Neural progenitor cell (in vitro differentiated cells): ENCODE measurements at regions not wholly inside any gene's neighbourhood (a gene's known extent, or its start where the extent isn't known, plus 50 kb on each side); places are given as distances from the start of the nearest gene placed in this dataset.

Experiments used
- DNase-seq: peaks from one replicate; pipeline ENCODE4 v3.0.0-alpha.2; 2016; ENCODE audit warnings: low spot score
- H2AFZ ChIP-seq: fragments of 200-600 bp; sonication (generic); replicated peaks from 2 replicates; pipeline ENCODE4 v1.6.1; 2016; ENCODE audit warnings: antibody characterized with exemption
- H3F3A ChIP-seq: fragments of 200-600 bp; sonication (generic); 2 replicates; pipeline ENCODE4 v1.6.1; 2016; ENCODE audit warnings: antibody characterized with exemption, low read depth
- H3K27ac ChIP-seq: fragments of 200-600 bp; sonication (generic); 2 replicates; pipeline ENCODE4 v1.5.1; 2016; ENCODE audit warnings: mild to moderate bottlenecking
- H3K27me3 ChIP-seq: fragments of 200-600 bp; sonication (generic); 2 replicates; pipeline ENCODE4 v1.6.1; 2016; ENCODE audit warnings: mild to moderate bottlenecking, moderate library complexity
- H3K36me3 ChIP-seq: fragments of 200-600 bp; sonication (generic); 2 replicates; pipeline ENCODE4 v1.5.1; 2016
- H3K4me1 ChIP-seq: fragments of 200-600 bp; sonication (generic); 2 replicates; pipeline ENCODE4 v1.6.1; 2016; ENCODE audit warnings: mixed run types
- H3K4me2 ChIP-seq: fragments of 200-600 bp; sonication (generic); 2 replicates; pipeline ENCODE4 v1.6.1; 2016
- H3K4me3 ChIP-seq: fragments of 200-600 bp; sonication (generic); 2 replicates; pipeline ENCODE4 v1.5.1; 2016
- H3K79me2 ChIP-seq: fragments of 200-600 bp; sonication (generic); 2 replicates; pipeline ENCODE4 v1.6.1; 2016; ENCODE audit warnings: low read depth
- H3K9ac ChIP-seq: fragments of 200-600 bp; sonication (generic); 2 replicates; pipeline ENCODE4 v1.6.1; 2016
- H3K9me3 ChIP-seq: fragments of 200-600 bp; sonication (generic); 2 replicates; pipeline ENCODE4 v1.5.1; 2016; ENCODE audit warnings: low read depth
- H4K20me1 ChIP-seq: fragments of 200-600 bp; sonication (generic); 2 replicates; pipeline ENCODE4 v1.6.1; 2016; ENCODE audit warnings: low read depth
- H3K27ac Mint-ChIP-seq: 3 replicates; pipeline ENCODE4 v1.8.0; 2021; ENCODE audit warnings: mixed read lengths
- H3K27me3 Mint-ChIP-seq: 2 replicates; pipeline ENCODE4 v1.8.0; 2022; ENCODE audit warnings: low read depth, mild to moderate bottlenecking, inconsistent platforms, moderate library complexity, mixed read lengths; ENCODE audit not compliant: insufficient read depth
- H3K36me3 Mint-ChIP-seq: 3 replicates; pipeline ENCODE4 v1.8.0; 2021; ENCODE audit warnings: mixed read lengths
- H3K4me1 Mint-ChIP-seq: 3 replicates; pipeline ENCODE4 v1.8.0; 2021; ENCODE audit warnings: mixed read lengths
- H3K4me3 Mint-ChIP-seq: 3 replicates; pipeline ENCODE4 v1.8.0; 2021; ENCODE audit warnings: mild to moderate bottlenecking, moderate library complexity, mixed read lengths
- H3K9me3 Mint-ChIP-seq: 3 replicates; pipeline ENCODE4 v1.8.0; 2020; ENCODE audit warnings: mixed read lengths
- EZH2 ChIP-seq: fragments of 200-600 bp; sonication (generic); IDR thresholded peaks from 2 replicates; pipeline ENCODE4 v1.6.1; 2017; ENCODE audit warnings: antibody characterized with exemption, mild to moderate bottlenecking, moderate library complexity
- EZH2phosphoT487 ChIP-seq: fragments of 200-600 bp; sonication (generic); IDR thresholded peaks from 2 replicates; pipeline ENCODE4 v1.6.1; 2017; ENCODE audit warnings: antibody characterized with exemption
- TF ChIP-seq, protein P1 (sequence below): fragments of 200-600 bp; sonication (generic); IDR thresholded peaks from 2 replicates; pipeline ENCODE4 v1.5.1; 2017; ENCODE audit warnings: antibody characterized with exemption, mild to moderate bottlenecking

DNA sequence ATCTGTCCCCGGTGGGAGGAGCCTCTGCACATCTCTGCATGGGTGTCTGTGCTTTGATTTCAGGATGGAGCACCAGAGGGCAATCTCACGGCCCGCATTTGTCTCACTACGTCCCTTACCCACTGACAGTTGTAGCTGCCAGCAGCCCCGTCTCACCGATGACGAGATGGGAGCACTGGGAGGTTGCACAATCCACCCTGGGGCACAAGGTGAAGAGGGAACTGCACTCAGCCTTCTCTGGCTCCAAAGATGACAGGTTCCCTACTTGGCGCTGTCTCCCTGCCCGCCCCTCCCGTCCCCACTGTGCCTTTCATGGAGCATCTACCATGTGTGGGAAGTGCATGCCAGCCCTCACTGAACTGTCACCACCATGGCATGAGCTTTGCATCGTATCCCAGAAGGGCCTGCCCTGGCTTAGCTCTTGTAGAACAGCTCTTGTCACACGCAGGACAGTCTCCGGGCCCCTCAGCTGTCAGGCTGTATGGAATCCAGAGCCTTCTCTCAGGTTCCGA lies 99.9 kb upstream of the PMEPA1 start:
- Mint-ChIP-seq H3K4me3 (no peak overlapping the region), H3K4me1 (peaks cover 25% of the 10 kb centered on the region), H3K36me3 (no peaks in the 10 kb centered on the region), H3K27ac (no peak overlapping the region), H3K9me3 (no peaks in the 10 kb centered on the region), H3K27me3 (peaks cover 7% of the 10 kb centered on the region)
- no peak overlapping the region for H3K9ac ChIP-seq
- no peak overlapping the region for H3K27ac ChIP-seq
- no peak for DNase-seq
- no peaks in the 10 kb centered on the region for H3K27me3 ChIP-seq
- H3K4me1 ChIP-seq: peaks cover 9% of the 10 kb centered on the region
- H3K4me2 ChIP-seq: no peak overlapping the region
- no peaks in the 10 kb centered on the region for H4K20me1 ChIP-seq
- H3K4me3 ChIP-seq: no peak overlapping the region
- no peaks in the 10 kb centered on the region for H3F3A ChIP-seq
- no peaks in the 10 kb centered on the region for H3K9me3 ChIP-seq
- TF ChIP-seq EZH2phosphoT487: no peak
- no peak for TF ChIP-seq EZH2
- TF ChIP-seq, protein P1, sequence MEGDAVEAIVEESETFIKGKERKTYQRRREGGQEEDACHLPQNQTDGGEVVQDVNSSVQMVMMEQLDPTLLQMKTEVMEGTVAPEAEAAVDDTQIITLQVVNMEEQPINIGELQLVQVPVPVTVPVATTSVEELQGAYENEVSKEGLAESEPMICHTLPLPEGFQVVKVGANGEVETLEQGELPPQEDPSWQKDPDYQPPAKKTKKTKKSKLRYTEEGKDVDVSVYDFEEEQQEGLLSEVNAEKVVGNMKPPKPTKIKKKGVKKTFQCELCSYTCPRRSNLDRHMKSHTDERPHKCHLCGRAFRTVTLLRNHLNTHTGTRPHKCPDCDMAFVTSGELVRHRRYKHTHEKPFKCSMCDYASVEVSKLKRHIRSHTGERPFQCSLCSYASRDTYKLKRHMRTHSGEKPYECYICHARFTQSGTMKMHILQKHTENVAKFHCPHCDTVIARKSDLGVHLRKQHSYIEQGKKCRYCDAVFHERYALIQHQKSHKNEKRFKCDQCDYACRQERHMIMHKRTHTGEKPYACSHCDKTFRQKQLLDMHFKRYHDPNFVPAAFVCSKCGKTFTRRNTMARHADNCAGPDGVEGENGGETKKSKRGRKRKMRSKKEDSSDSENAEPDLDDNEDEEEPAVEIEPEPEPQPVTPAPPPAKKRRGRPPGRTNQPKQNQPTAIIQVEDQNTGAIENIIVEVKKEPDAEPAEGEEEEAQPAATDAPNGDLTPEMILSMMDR: no peak
- no peak overlapping the region for H2AFZ ChIP-seq
- no peaks in the 10 kb centered on the region for H3K79me2 ChIP-seq
- H3K36me3 ChIP-seq: no peaks in the 10 kb centered on the region

DNA sequence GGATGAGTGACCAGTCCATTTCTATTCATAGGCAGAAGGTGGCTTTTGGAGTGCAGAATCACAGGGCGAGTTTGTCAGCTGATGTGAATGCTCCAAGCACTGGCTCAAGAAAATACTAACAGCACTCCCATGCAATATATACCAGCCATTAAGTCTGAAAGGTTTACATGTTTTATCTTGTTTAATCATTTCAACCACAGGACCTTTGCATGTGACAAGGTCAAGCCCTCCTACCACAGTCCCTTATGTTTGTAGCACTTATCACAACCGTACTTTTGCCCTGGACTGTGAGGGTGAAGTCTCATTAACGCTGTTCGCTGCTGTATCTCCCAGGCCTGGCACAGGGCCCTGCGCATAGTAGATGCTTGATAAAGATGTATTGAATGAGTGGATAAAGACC lies 99.3 kb upstream of the PMEPA1 start:
- no peak for DNase-seq
- Histone ChIP-seq H3K4me2 (no peak overlapping the region), H3K4me3 (no peak overlapping the region), H2AFZ (no peak overlapping the region), H3K27ac (no peak overlapping the region), H3F3A (no peaks in the 10 kb centered on the region), H3K27me3 (no peaks in the 10 kb centered on the region), H4K20me1 (no peaks in the 10 kb centered on the region), H3K4me1 (peaks cover 9% of the 10 kb centered on the region), H3K36me3 (no peaks in the 10 kb centered on the region), H3K9me3 (no peaks in the 10 kb centered on the region), H3K79me2 (no peaks in the 10 kb centered on the region), H3K9ac (no peak overlapping the region)
- Mint-ChIP-seq H3K27me3 (peaks cover 7% of the 10 kb centered on the region), H3K27ac (no peak overlapping the region), H3K4me1 (peaks cover 28% of the 10 kb centered on the region), H3K4me3 (no peak overlapping the region), H3K9me3 (no peaks in the 10 kb centered on the region), H3K36me3 (no peaks in the 10 kb centered on the region)
- TF ChIP-seq EZH2 (no peak), EZH2phosphoT487 (no peak)
- TF ChIP-seq, protein P1: no peak

- no peaks in the 10 kb centered on the region for H3K9me3 Mint-ChIP-seq
- no peaks in the 10 kb centered on the region for H3K9me3 ChIP-seq
- no peak overlapping the region for H3K27ac ChIP-seq
- H3K27ac Mint-ChIP-seq: no peak overlapping the region
- H3F3A ChIP-seq: no peaks in the 10 kb centered on the region
- H3K79me2 ChIP-seq: no peaks in the 10 kb centered on the region
- TF ChIP-seq EZH2: no peak
- TF ChIP-seq EZH2phosphoT487: no peak
- TF ChIP-seq, protein P1: no peak
- peaks cover 7% of the 10 kb centered on the region for H3K27me3 Mint-ChIP-seq
- H3K4me1 Mint-ChIP-seq: peaks cover 35% of the 10 kb centered on the region
- H2AFZ ChIP-seq: no peak overlapping the region
- no peaks in the 10 kb centered on the region for H4K20me1 ChIP-seq
- H3K9ac ChIP-seq: no peak overlapping the region
- no peak overlapping the region for H3K4me3 Mint-ChIP-seq
- no peak overlapping the region for H3K4me2 ChIP-seq
- H3K36me3 Mint-ChIP-seq: no peaks in the 10 kb centered on the region
- no peak for DNase-seq
- peaks cover 9% of the 10 kb centered on the region for H3K4me1 ChIP-seq
- H3K36me3 ChIP-seq: no peaks in the 10 kb centered on the region
- no peaks in the 10 kb centered on the region for H3K27me3 ChIP-seq
- no peak overlapping the region for H3K4me3 ChIP-seq
Measured at GRCh38 chr20:57808264-57809070, 98.7 kb upstream of the PMEPA1 start.
